ENCODE measurements at regions not wholly inside any gene's neighbourhood (a gene's known extent, or its start where the extent isn't known, plus 50 kb on each side); places are given as distances from the start of the nearest gene placed in this dataset.
"Not testable (repeated sequence)": the region's sequence is repeated elsewhere in the genome, so short reads cannot be mapped to it uniquely, and the experiment has no call there.

DNA sequence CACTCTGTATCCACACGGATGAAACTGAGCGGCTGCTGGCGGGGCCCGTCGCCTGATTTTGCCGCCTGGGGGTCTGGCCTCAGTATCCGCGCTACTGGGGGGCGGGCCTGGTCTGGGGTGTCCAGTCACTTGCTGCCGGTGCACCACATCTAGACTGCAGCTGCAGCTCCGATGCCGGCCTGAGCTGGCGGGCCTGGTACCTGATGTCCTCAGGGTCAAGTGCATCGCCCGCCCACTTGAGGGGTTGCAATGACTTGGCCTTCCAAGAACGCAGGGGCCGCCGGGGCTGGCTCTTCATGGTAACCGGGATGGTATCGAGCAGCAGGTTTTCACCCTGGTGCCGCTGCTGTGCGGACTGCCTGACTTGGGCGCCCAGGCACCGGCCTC is 532.8 kb upstream of the DEFB115 start:
- not testable (repeated sequence) for TF ChIP-seq POLR2A, CTCF, EP300, POLR2AphosphoS5 (IDR thresholded peaks at IDR 0.05)
